NCI-H1105 (cell line): ENCODE measurements at regions not wholly inside any gene's neighbourhood (a gene's known extent, or its start where the extent isn't known, plus 50 kb on each side); places are given as distances from the start of the nearest gene placed in this dataset.

Experiments
- DNase-seq: peaks from one replicate; lab custom pipeline; 2025; lab: John Stamatoyannopoulos, UW

GRCh38 chr12:77406219-77406905 lies 341.0 kb upstream of the E2F7 start:
- no peak for DNase-seq

GRCh38 chr12:77402716-77403115 lies 337.3 kb upstream of the E2F7 start:
- peak; percentile 49 for DNase-seq

GRCh38 chr12:77401770-77402081 lies 336.4 kb upstream of the E2F7 start:
- no peak for DNase-seq

- no peak for DNase-seq
These were observed 335.8 kb upstream of the E2F7 start for GRCh38 chr12:77401064-77401769.

GRCh38 chr12:77392467-77393088 lies 327.2 kb upstream of the E2F7 start:
- peak; percentile 48 for DNase-seq

GRCh38 chr12:77388445-77389265 lies 323.3 kb upstream of the E2F7 start:
- no peak for DNase-seq

- no peak for DNase-seq
These were observed 322.3 kb upstream of the E2F7 start for GRCh38 chr12:77387671-77388070.

GRCh38 chr12:77387214-77387613 lies 321.8 kb upstream of the E2F7 start:
- no peak for DNase-seq

- no peak for DNase-seq
These were observed 319.6 kb upstream of the E2F7 start for GRCh38 chr12:77384941-77385340.

GRCh38 chr12:77382096-77382742 lies 316.9 kb upstream of the E2F7 start:
- no peak for DNase-seq

- DNase-seq = no peak
These were observed 312.3 kb upstream of the E2F7 start for GRCh38 chr12:77377622-77378021.

- DNase-seq = no peak
These were observed 311.7 kb upstream of the E2F7 start for GRCh38 chr12:77377116-77377515.

- no peak for DNase-seq
These were observed 309.3 kb upstream of the E2F7 start for GRCh38 chr12:77374673-77375072.

GRCh38 chr12:77372494-77372893 lies 307.1 kb upstream of the E2F7 start:
- DNase-seq = no peak

GRCh38 chr12:77372026-77372425 lies 306.7 kb upstream of the E2F7 start:
- no peak for DNase-seq

- DNase-seq = no peak
These were observed 303.0 kb upstream of the E2F7 start for GRCh38 chr12:77368379-77368778.

- no peak for DNase-seq
These were observed 301.2 kb upstream of the E2F7 start for GRCh38 chr12:77366616-77367015.

- DNase-seq = no peak
These were observed 299.0 kb upstream of the E2F7 start for GRCh38 chr12:77364400-77364799.

- no peak for DNase-seq
These were observed 297.3 kb upstream of the E2F7 start for GRCh38 chr12:77362509-77363210.

GRCh38 chr12:77357655-77358054 lies 292.3 kb upstream of the E2F7 start:
- DNase-seq = no peak

- DNase-seq = no peak
These were observed 289.5 kb upstream of the E2F7 start for GRCh38 chr12:77354766-77355362.
